GM18511 (cell line): ENCODE measurements at regions not wholly inside any gene's neighbourhood (a gene's known extent, or its start where the extent isn't known, plus 50 kb on each side); places are given as distances from the start of the nearest gene placed in this dataset.
"Not testable (repeated sequence)": the region's sequence is repeated elsewhere in the genome, so short reads cannot be mapped to it uniquely, and the experiment has no call there.

ENCODE experiments used
- ATAC-seq: cut with Tn5 transposase; IDR thresholded peaks from one replicate; pipeline ENCODE4 v1.9.1; 2021; ENCODE audit warnings: mild to moderate bottlenecking, moderate library complexity; ENCODE audit not compliant: unreplicated experiment

GRCh38 chr1:165147799-165148198, 208.7 kb downstream of the LMX1A start:
- ATAC-seq, result no peak

- ATAC-seq, result peak; percentile 80
Measured at GRCh38 chr1:165144757-165145397, 211.6 kb downstream of the LMX1A start.

- ATAC-seq, result no peak
Measured at GRCh38 chr1:165143437-165144065, 213.0 kb downstream of the LMX1A start.

- ATAC-seq, result no peak
Measured at GRCh38 chr1:165138960-165139359, 217.6 kb downstream of the LMX1A start.

- no peak for ATAC-seq
Measured at GRCh38 chr1:165137551-165138316, 218.8 kb downstream of the LMX1A start.

- ATAC-seq, result no peak
Measured at GRCh38 chr1:165134431-165134830, 222.1 kb downstream of the LMX1A start.

GRCh38 chr1:165129568-165130164, 226.8 kb downstream of the LMX1A start:
- ATAC-seq, result peak; percentile 83

GRCh38 chr1:165124772-165125171, 231.7 kb downstream of the LMX1A start:
- ATAC-seq, result no peak

- ATAC-seq, result no peak
Measured at GRCh38 chr1:165119086-165119485, 237.4 kb downstream of the LMX1A start.

- no peak for ATAC-seq
Measured at GRCh38 chr1:165117482-165117881, 239.0 kb downstream of the LMX1A start.

- no peak for ATAC-seq
Measured at GRCh38 chr1:165116732-165117131, 239.8 kb downstream of the LMX1A start.

GRCh38 chr1:165116171-165116570, 240.3 kb downstream of the LMX1A start:
- no peak for ATAC-seq

GRCh38 chr1:165114889-165115285, 241.6 kb downstream of the LMX1A start:
- ATAC-seq, result no peak

GRCh38 chr1:165114022-165114888, 242.3 kb downstream of the LMX1A start:
- no peak for ATAC-seq

GRCh38 chr1:165112260-165112659, 244.3 kb downstream of the LMX1A start:
- ATAC-seq, result no peak

GRCh38 chr1:165109013-165109412, 247.5 kb downstream of the LMX1A start:
- no peak for ATAC-seq

- ATAC-seq, result not testable (repeated sequence)
Measured at GRCh38 chr1:165092542-165093162, 263.9 kb downstream of the LMX1A start.

- no peak for ATAC-seq
Measured at GRCh38 chr1:165080253-165080896, 276.1 kb downstream of the LMX1A start.

GRCh38 chr1:165078391-165078790, 278.1 kb downstream of the LMX1A start:
- no peak for ATAC-seq
